BE2C (cell line): ENCODE measurements at regions not wholly inside any gene's neighbourhood (a gene's known extent, or its start where the extent isn't known, plus 50 kb on each side); places are given as distances from the start of the nearest gene placed in this dataset.
"Not testable (repeated sequence)": the region's sequence is repeated elsewhere in the genome, so short reads cannot be mapped to it uniquely, and the experiment has no call there.

Experiments
- DNase-seq: peaks from one replicate; pipeline ENCODE4 v3.0.0-alpha.2; 2020
- H3K27me3 ChIP-seq: fragments of 250-450 bp; sonication (Bioruptor Pico); 2 replicates; pipeline ENCODE4 v1.5.1; 2020; ENCODE audit warnings: mild to moderate bottlenecking
- H3K36me3 ChIP-seq: fragments of 250-450 bp; sonication (Bioruptor Pico); 2 replicates; pipeline ENCODE4 v1.5.1; 2020; ENCODE audit warnings: mild to moderate bottlenecking
- H3K4me1 ChIP-seq: fragments of 250-450 bp; sonication (Bioruptor Pico); 2 replicates; pipeline ENCODE4 v1.5.1; 2020
- H3K4me3 ChIP-seq: 2 replicates; pipeline ENCODE4 v1.5.1; 2011; ENCODE audit warnings: low read depth, low read length
- H3K9me3 ChIP-seq: fragments of 250-450 bp; sonication (Bioruptor Pico); 2 replicates; pipeline ENCODE4 v1.5.1; 2020
- TF ChIP-seq, protein P1 (sequence below): IDR thresholded peaks from 2 replicates; pipeline ENCODE4 v1.5.1; 2012; ENCODE audit warnings: mild to moderate bottlenecking, low read depth, low read length

DNA sequence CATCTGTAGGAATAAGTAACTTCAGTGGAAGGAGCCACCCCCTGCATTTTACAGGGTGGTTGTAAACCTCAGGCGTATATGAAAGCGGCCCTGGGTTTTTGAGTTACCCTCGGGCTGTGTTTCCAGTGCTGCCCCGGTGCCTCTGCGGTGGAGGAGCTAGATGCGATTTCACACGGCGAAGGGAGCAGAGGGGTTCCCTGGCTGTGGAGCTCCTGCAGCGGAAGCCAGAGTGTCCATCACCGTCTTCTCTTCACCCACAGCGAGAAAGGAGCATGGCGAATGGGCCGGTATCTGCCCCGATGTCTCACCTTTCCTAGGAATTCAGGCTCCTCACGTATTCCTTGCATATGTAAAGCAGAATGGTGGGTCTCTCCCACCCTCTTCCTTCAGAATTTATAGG is 253.6 kb downstream of the THBS2 start:
- Histone ChIP-seq H3K4me3 (no peak overlapping the region), H3K9me3 (no peaks in the 10 kb centered on the region), H3K27me3 (no peaks in the 10 kb centered on the region), H3K4me1 (no peaks in the 10 kb centered on the region), H3K36me3 (no peaks in the 10 kb centered on the region)
- no peak for DNase-seq
- TF ChIP-seq, protein P1, sequence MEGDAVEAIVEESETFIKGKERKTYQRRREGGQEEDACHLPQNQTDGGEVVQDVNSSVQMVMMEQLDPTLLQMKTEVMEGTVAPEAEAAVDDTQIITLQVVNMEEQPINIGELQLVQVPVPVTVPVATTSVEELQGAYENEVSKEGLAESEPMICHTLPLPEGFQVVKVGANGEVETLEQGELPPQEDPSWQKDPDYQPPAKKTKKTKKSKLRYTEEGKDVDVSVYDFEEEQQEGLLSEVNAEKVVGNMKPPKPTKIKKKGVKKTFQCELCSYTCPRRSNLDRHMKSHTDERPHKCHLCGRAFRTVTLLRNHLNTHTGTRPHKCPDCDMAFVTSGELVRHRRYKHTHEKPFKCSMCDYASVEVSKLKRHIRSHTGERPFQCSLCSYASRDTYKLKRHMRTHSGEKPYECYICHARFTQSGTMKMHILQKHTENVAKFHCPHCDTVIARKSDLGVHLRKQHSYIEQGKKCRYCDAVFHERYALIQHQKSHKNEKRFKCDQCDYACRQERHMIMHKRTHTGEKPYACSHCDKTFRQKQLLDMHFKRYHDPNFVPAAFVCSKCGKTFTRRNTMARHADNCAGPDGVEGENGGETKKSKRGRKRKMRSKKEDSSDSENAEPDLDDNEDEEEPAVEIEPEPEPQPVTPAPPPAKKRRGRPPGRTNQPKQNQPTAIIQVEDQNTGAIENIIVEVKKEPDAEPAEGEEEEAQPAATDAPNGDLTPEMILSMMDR = no peak

DNA sequence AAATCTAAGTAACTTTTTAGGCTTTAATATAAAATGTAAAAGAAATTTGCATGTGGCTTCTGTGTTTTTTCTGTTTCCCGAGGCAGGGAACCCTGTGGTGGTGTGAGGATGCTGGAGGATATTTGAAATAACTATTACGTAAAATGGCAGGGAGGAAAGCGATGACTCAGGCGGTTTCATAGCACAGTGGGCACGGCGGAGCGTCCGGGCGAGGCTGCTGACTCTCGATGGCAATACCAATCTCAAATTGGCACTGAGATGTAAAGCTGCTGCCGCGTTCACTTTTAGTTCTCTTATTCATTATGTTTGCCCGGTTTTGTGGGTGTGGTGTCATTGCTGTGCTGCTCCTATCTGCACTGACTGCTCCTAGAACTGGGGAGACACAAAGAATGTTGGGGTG is 254.3 kb downstream of the THBS2 start:
- H3K36me3 ChIP-seq = no peaks in the 10 kb centered on the region
- DNase-seq = no peak
- no peaks in the 10 kb centered on the region for H3K4me1 ChIP-seq
- no peaks in the 10 kb centered on the region for H3K27me3 ChIP-seq
- TF ChIP-seq, protein P1 = no peak
- no peaks in the 10 kb centered on the region for H3K9me3 ChIP-seq
- no peak overlapping the region for H3K4me3 ChIP-seq

DNA sequence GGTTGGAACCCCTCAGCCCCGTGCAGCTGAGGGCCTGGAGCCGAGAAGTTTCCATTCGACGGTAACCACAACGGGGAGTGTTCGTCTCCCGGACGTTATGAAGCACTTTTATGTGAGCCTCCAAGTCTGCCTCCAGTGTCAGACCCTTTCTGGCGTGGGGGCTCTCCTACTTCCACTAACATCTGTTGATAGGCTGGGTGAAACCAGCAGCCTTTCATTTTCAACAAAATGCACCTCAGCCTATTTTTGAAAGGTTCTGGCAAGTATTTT is 257.4 kb downstream of the THBS2 start:
- H3K4me3 ChIP-seq = no peak overlapping the region
- no peaks in the 10 kb centered on the region; the same call in 1 of the 2 replicates for H3K4me1 ChIP-seq
- H3K9me3 ChIP-seq = no peaks in the 10 kb centered on the region
- H3K27me3 ChIP-seq = no peaks in the 10 kb centered on the region
- TF ChIP-seq, protein P1 = no peak
- H3K36me3 ChIP-seq = no peaks in the 10 kb centered on the region
- DNase-seq = no peak

DNA sequence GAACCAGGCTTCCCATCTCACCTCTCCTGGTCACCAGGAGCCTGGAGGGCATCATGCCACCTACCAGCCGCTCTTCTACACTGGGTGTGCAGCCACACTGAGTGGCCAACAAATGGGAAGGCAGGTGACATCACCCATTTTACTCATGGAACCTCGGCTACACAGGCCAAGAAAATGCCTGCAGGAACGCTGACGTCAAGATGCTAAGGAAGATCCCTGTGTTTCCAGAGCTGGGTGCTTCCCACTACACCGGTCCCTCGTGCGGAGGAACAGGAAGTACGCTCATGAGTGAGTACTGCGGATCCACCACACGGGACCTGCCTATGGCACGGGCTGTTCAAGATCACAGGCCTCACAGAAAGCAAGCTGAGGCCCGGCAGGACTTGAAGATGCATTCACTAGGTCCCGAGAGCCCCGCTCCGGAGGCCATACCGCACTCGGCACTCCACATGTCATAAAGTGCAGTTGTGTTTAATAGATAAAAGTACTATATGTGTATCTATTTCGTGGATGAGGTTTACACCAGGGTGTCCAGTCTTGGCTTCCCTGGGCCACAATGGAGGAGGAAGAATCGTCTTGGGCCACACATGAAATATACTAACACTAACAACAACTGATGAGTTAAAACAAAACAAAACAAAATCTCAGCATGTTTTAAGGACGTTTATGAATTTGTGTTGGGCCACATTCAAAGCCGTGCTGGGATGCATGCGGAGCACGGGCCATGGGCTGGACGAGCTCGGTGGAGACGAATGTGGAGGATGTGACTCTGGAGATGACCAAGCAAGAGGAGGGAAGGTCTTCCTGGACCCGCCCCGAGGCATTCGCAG is 257.9 kb downstream of the THBS2 start:
- TF ChIP-seq, protein P1 = no peak
- no peaks in the 10 kb centered on the region for H3K36me3 ChIP-seq
- H3K27me3 ChIP-seq = no peaks in the 10 kb centered on the region
- H3K4me3 ChIP-seq = no peak overlapping the region
- no peak for DNase-seq
- H3K9me3 ChIP-seq = no peaks in the 10 kb centered on the region
- H3K4me1 ChIP-seq = no peaks in the 10 kb centered on the region; the same call in 1 of the 2 replicates

DNA sequence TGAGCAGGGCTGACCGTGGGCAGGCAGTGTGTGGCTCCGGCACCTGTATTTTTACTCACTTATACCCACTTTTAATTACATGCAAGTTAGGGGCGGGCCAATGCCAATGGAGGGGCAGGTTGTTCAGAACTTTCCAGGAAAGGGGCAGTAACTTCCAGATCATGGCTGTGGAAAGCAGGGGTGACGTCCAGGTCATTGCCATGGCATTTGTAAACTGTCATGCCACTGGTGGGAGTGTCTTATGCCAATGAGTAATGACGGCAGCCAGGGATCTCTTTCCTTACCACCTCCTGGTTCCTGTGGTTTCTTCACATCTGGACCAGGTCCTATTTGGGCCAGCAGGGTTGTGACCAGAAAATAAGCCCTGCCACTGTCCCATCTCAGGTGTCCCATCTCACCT is 258.7 kb downstream of the THBS2 start:
- no peak overlapping the region for H3K4me3 ChIP-seq
- no peaks in the 10 kb centered on the region for H3K9me3 ChIP-seq
- H3K36me3 ChIP-seq = no peaks in the 10 kb centered on the region
- TF ChIP-seq, protein P1 = no peak
- DNase-seq = no peak
- no peaks in the 10 kb centered on the region; the same call in 1 of the 2 replicates for H3K4me1 ChIP-seq
- H3K27me3 ChIP-seq = no peaks in the 10 kb centered on the region

DNA sequence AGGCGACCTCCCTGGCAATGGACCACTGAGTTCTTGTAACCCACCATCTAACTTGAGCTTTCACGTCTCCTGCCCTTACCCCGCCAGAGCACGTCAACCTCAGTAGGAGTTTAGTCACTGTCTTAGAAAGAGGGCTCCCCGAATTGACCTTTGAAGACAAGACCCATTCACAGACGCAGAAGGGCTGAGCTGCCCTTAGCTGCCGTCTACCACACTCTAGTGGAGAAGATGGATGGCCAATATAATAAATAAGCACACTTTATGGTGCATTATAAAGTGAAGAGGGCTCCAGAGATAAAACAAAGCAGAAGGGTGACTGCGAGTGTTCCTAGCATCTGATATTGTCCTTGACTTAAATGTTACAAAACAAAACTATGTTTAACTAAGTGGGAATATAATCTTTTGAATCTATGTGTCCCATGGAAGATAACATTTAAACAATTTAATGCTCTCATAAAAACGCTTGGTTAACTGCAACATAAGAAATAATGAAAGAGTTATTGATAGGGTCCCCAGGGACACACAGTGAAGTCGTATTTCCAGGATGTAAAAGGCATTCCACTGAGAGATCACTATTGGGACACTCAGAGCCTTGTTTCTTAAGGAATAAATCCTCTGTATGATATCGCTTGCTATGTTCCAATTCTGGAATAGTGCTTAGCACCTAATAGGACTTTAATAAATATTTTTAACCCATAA is 261.1 kb downstream of the THBS2 start:
- H3K4me1 ChIP-seq = no peaks in the 10 kb centered on the region; the same call in 1 of the 2 replicates
- no peaks in the 10 kb centered on the region for H3K36me3 ChIP-seq
- H3K9me3 ChIP-seq = no peaks in the 10 kb centered on the region
- no peak for DNase-seq
- H3K4me3 ChIP-seq = no peak overlapping the region
- no peaks in the 10 kb centered on the region for H3K27me3 ChIP-seq
- TF ChIP-seq, protein P1 = no peak

DNA sequence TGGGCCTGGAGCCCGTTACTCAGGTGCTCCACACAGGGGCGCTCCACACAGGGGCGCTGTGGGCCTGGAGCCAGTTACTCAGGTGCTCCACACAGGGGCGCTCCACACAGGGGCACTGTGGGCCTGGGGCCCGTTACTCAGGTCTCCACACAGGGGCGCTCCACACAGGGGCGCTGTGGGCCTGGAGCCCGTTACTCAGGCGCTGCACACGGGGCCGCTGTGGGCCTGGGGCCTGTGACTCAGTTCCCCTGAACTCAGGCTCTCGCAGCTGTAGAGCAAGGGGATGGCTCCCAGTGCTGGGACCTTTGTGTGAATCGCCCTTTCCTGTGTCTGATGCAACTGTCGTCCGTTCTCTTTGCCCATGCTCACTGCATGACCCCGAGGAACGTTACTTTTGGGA is 262.0 kb downstream of the THBS2 start:
- H3K9me3 ChIP-seq, H3K36me3 ChIP-seq, DNase-seq, H3K27me3 ChIP-seq, H3K4me1 ChIP-seq, H3K4me3 ChIP-seq: not testable (repeated sequence)
